Stomach (tissue), 8 donors: ENCODE measurements at regions not wholly inside any gene's neighbourhood (a gene's known extent, or its start where the extent isn't known, plus 50 kb on each side); places are given as distances from the start of the nearest gene placed in this dataset.

ENCODE experiments used
- DNase-seq, 2 donors: peaks; one replicate each; pipeline versions ENCODE4 v3.0.0 to v3.0.0-alpha.2; 2013 to 2019
- H3K27ac ChIP-seq, 5 donors: fragments of 200-600 bp in 4 of 5; sonication (generic) in 4 of 5; one replicate each; pipeline ENCODE4 v1.5.1; 2013 to 2019; ENCODE audit warnings: mild to moderate bottlenecking in 1 of 5, moderate library complexity in 1 of 5
- H3K27me3 ChIP-seq, 3 donors: fragments of 200-600 bp; sonication (generic); one replicate each; pipeline ENCODE4 v1.5.1; 2017 to 2019; ENCODE audit warnings: mixed run types in 1 of 3
- H3K36me3 ChIP-seq, 4 donors: fragments of 200-600 bp; sonication (generic); 1 replicate in 3 of 4; 2 replicates in 1 of 4; pipeline ENCODE4 v1.5.1; 2016 to 2019
- H3K4me1 ChIP-seq, 4 donors: fragments of 200-600 bp; sonication (generic); one replicate each; pipeline ENCODE4 v1.5.1; 2016 to 2019
- H3K4me3 ChIP-seq, 4 donors: fragments of 200-600 bp; sonication (generic) in 3 of 4; one replicate each; pipeline ENCODE4 v1.5.1; 2016 to 2019; ENCODE audit warnings: mild to moderate bottlenecking in 1 of 4
- H3K9me3 ChIP-seq, 4 donors: fragments of 200-600 bp; sonication (generic); one replicate each; pipeline ENCODE4 v1.5.1; 2016 to 2019
- CTCF ChIP-seq, 7 experiments: fragments of 450-650 bp in 4 of 7; fragments of 200-600 bp in 3 of 7; sonication (generic) in 3 of 7; IDR thresholded peaks; one replicate each; pipeline ENCODE4 v1.5.1; 2016 to 2019; ENCODE audit warnings: antibody characterized with exemption in 7 of 7, control low read depth in 2 of 7, mild to moderate bottlenecking in 1 of 7
- EP300 ChIP-seq: sonication (generic); formaldehyde crosslinking; IDR thresholded peaks from one replicate; pipeline ENCODE4 v1.6.1; 2017; ENCODE audit warnings: antibody characterized with exemption
- POLR2A ChIP-seq, 4 donors: fragments of 450-650 bp; IDR thresholded peaks; one replicate each; pipeline ENCODE4 v1.6.1; 2016; ENCODE audit warnings: antibody characterized with exemption in 4 of 4, control low read depth in 2 of 4, mild to moderate bottlenecking in 1 of 4, moderate library complexity in 1 of 4
- POLR2AphosphoS5 ChIP-seq, 3 donors: sonication (generic); formaldehyde crosslinking; IDR thresholded peaks; one replicate each; pipeline ENCODE4 v1.6.1; 2016; ENCODE audit warnings: antibody characterized with exemption in 3 of 3
- WGBS, 5 donors: extraction: QIAGEN DNeasy Blood & Tissue Kit in 3 of 5; methylation state at CpG; one replicate each; pipeline versions ENCODE4 v1.1.5 to v1.1.7; 2013 to 2018; 5-methylcytosine and 5-hydroxymethylcytosine counted together
- intact Hi-C: fragments of 100-400 bp; cut with DNase I; formaldehyde crosslinking; loops from one replicate; pipeline ENCODE4 v1.15.1; 2023; ENCODE audit warnings: low total_unique reads
- donor health status: healthy with polysubstance abuse.
- donor health status: Bipolar disorder and iron deficiency.
- donor health status: healthy.

GRCh38 chr4:135244056-135244455, 1042.5 kb upstream of the PABPC4L start:
- Histone ChIP-seq H3K4me3 (no peak overlapping the region), H3K9me3 (no peaks in the 10 kb centered on the region), H3K4me1 (no peaks in the 10 kb centered on the region), H3K36me3 (no peaks in the 10 kb centered on the region), H3K27me3 (no peaks in the 10 kb centered on the region), H3K27ac (no peak overlapping the region)
- peak in 1 of 2 donors; percentile 21 for DNase-seq
- intact Hi-C loops: no loop called here
- WGBS, 5 donors: 19 to 32% (median 29%) methylated on average over 1 of the region's 1 CpG
- TF ChIP-seq CTCF (IDR thresholded peaks at IDR 0.05): no peak
- no peak for TF ChIP-seq POLR2AphosphoS5 (IDR thresholded peaks at IDR 0.05)
- TF ChIP-seq POLR2A (IDR thresholded peaks at IDR 0.05): no peak
- no peak for TF ChIP-seq EP300

- intact Hi-C loops: no loop called here
- Histone ChIP-seq H3K4me3 (no peak overlapping the region), H3K27ac (no peak overlapping the region), H3K9me3 (no peaks in the 10 kb centered on the region), H3K27me3 (no peaks in the 10 kb centered on the region), H3K4me1 (no peaks in the 10 kb centered on the region), H3K36me3 (no peaks in the 10 kb centered on the region)
- TF ChIP-seq POLR2AphosphoS5 (IDR thresholded peaks at IDR 0.05): no peak
- no peak for TF ChIP-seq CTCF (IDR thresholded peaks at IDR 0.05)
- no peak for TF ChIP-seq EP300
- no peak for TF ChIP-seq POLR2A (IDR thresholded peaks at IDR 0.05)
- peak in 1 of 2 donors; percentile 2 for DNase-seq
- 66 to 78% (median 71%) methylated on average over 4 of the region's 4 CpGs for WGBS, 5 donors
Measured at GRCh38 chr4:135240796-135241195, 1039.2 kb upstream of the PABPC4L start.

- Histone ChIP-seq H3K9me3 (no peaks in the 10 kb centered on the region), H3K4me3 (no peak overlapping the region), H3K27ac (no peak overlapping the region), H3K4me1 (no peaks in the 10 kb centered on the region), H3K27me3 (no peaks in the 10 kb centered on the region), H3K36me3 (no peaks in the 10 kb centered on the region)
- intact Hi-C loops: no loop called here
- no peak for DNase-seq
- TF ChIP-seq POLR2A (IDR thresholded peaks at IDR 0.05) (no peak), POLR2AphosphoS5 (IDR thresholded peaks at IDR 0.05) (no peak), CTCF (IDR thresholded peaks at IDR 0.05) (no peak), EP300 (no peak)
- WGBS, 5 donors: 42 to 60% (median 55%) methylated on average over 4 of the region's 4 CpGs
Measured at GRCh38 chr4:135239964-135240363, 1038.4 kb upstream of the PABPC4L start.

GRCh38 chr4:135238940-135239339, 1037.4 kb upstream of the PABPC4L start:
- H3K4me1 ChIP-seq: no peaks in the 10 kb centered on the region
- H3K27me3 ChIP-seq: no peaks in the 10 kb centered on the region
- TF ChIP-seq EP300: no peak
- H3K36me3 ChIP-seq: no peaks in the 10 kb centered on the region
- H3K27ac ChIP-seq: no peak overlapping the region
- no peaks in the 10 kb centered on the region for H3K9me3 ChIP-seq
- intact Hi-C loops: no loop called here
- H3K4me3 ChIP-seq: no peak overlapping the region
- WGBS, 5 donors: 43 to 65% (median 53%) methylated on average over 3 of the region's 3 CpGs
- DNase-seq: no peak

GRCh38 chr4:135236048-135236447, 1034.5 kb upstream of the PABPC4L start:
- intact Hi-C loops: no loop called here
- H3K36me3 ChIP-seq: no peaks in the 10 kb centered on the region
- 61 to 85% (median 80%) methylated on average over 1 of the region's 1 CpG for WGBS, 5 donors

More at GRCh38 chr4:135236048-135236447, 1034.5 kb upstream of the PABPC4L start:
- H3K27ac ChIP-seq: no peak overlapping the region
- H3K4me1 ChIP-seq: no peaks in the 10 kb centered on the region
- H3K27me3 ChIP-seq: no peaks in the 10 kb centered on the region
- H3K9me3 ChIP-seq: no peaks in the 10 kb centered on the region
- no peak for DNase-seq
- TF ChIP-seq POLR2AphosphoS5 (IDR thresholded peaks at IDR 0.05) (no peak), EP300 (no peak), POLR2A (IDR thresholded peaks at IDR 0.05) (no peak), CTCF (IDR thresholded peaks at IDR 0.05) (no peak)
- no peak overlapping the region for H3K4me3 ChIP-seq
